GM21529 (cell line): ENCODE measurements at regions not wholly inside any gene's neighbourhood (a gene's known extent, or its start where the extent isn't known, plus 50 kb on each side); places are given as distances from the start of the nearest gene placed in this dataset.

Experiments
- ATAC-seq: cut with Tn5 transposase; IDR thresholded peaks from one replicate; pipeline ENCODE4 v1.9.1; 2021; ENCODE audit not compliant: unreplicated experiment

DNA sequence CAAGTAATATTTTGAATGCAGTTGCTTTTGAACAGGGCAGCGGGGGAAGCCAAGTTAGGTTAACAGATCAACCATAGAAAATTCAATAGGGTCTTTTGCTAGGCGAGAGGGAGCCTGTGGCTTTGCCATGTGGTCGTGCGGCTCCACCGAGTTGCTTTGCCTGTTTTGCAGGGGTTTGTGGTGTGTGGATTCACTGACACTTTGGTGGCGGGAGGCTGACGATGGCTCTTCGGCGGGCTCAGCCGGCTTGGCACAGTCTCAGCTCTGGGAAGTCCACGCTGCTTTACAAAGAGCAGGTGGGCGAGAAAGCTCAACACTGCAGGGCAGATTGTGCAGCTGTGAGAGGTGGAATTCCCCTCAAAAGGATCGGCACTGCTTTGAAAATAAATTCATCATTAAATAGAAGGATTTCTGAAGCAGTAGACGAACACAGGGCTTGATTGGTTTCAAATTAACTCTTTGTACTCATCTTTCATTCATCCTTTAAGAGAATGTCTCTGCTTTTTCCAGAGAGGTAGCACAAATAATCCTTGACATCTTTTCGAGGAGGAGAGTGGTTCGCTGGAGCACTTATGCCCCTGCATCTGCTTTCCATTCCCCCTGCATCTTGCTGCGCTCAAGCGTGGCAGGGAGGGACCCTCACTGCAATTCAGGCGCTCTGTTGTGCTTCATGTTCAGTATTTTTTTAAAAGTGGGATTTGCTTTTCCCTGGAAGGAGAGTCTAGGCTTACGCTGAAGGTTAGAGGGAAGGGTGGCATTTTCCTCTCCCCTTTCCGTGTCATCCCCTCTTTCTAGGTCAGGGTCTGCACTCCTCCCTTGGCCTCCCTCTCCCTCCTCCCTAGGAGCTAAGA is 201.8 kb upstream of the LEF1 start:
- ATAC-seq: no peak

DNA sequence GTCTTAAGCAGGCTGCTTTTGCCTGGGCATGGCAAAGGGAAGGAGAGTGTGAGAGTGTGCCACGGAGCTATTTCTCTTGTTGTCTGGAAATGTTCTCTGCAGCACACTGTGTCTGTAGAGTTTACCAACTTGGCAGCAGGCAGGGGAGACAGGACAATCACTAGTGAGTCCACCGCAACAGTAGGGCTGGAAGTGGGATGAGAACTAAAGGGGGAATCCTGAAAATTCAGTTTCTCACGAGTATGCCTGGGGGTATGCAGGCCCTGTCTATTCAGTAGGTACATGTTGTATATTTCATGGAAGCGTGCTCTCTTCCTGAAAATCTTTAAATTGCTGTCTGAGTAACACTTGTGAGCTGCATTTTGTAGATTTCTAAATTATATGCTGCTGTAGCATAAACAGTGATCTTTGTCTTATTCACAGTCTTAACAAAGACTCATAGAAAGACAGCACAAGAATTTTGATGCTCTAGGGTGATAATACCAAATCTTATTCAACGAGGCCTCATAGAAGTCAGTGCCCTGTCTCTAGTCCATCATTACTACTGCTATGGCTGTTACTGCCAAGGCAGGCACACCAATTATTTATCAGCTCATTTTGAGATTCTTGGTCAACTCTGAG is 200.4 kb upstream of the LEF1 start:
- no peak for ATAC-seq

DNA sequence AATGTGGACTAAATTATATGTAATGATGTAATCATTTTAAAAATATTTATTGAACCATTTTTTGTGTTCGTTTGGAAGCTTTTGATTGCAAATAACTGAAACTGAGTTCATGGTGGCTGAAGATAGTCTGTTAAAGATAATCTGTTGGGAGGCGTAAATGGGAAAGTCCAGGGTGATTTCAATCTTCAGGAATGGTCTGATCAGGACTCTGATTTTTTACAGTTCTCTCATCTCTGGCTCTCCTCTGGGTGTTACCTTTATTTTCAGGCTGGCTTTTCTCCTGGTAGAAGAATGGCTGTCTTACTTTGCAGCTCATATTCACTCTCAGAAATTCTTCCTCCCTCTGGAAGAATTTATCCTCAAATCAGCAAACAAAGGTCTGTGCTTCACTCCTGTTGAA is 199.0 kb upstream of the LEF1 start:
- no peak for ATAC-seq

DNA sequence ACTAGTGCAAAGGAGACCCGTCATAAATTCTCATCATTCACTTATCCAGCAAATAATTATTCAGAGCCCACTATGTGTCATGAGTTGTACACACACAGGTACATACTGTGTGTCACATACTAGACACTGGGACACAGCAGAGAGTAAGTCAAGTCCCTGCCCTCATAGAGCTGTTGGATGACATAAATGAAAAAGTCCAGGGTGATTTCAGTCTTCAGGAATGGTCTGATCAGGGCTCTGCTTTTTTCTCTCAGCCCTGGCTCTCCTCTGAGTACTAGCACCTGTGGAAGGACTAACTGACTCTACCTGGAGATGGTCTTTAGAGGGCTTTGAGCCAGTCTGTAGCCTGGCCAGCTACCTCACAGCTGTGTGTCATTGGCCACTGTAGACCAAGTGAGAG is 198.0 kb upstream of the LEF1 start:
- ATAC-seq: no peak

DNA sequence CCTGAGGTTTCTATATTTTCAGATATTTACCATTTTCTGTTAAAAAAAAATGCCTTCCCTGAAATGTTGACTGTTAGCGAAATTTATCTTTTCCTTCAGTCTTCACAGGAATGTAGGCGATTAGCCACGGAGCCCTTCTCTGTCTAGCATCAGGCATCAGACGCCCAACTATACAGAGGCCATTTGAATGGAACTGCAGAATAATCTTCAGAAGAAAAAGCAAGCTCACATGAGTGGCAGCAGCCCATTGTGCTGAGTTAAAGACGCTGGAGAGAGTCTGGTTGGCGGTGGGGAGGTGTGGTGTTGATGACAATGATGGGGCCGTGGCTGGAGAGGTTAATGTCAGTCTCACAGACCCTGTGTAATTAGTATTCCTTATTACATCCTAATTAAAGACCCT is 196.8 kb upstream of the LEF1 start:
- no peak for ATAC-seq

DNA sequence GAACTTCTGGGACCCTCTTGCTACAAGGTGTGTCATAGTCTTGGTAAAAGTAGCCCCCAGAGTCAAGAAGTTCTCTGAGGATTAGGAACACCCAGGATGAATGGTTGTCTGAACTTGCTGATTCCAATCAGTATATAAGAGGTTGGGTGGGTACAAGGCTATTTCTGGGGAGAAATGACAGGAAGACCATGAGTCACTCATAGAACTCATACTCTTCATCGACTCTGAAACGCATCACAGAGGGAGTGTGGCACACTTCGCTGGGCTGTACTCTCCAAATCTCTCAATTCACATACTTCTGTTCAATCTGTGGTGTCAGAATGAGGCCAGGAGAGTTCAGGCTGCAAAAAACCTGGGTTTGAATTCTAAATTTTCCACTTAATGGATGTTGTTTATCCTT is 193.2 kb upstream of the LEF1 start:
- no peak for ATAC-seq

DNA sequence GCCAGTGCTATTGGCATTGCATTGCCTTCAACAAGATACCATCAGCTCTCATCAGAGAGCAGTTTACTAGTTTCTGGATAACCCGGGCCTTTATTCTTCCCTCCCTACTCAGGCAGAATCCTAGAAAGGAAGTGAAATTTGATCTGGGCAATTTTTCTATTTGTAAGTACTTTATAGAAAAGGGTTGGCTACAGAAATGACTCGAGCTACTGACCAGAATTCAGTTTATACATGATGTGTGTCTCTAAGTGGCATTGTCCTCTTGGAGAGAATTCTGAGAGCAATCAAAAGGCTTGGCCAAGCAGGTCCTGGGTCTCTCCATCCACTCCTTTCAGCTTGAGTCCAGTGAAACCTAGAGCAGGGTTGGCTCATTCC is 192.7 kb upstream of the LEF1 start:
- ATAC-seq: no peak

DNA sequence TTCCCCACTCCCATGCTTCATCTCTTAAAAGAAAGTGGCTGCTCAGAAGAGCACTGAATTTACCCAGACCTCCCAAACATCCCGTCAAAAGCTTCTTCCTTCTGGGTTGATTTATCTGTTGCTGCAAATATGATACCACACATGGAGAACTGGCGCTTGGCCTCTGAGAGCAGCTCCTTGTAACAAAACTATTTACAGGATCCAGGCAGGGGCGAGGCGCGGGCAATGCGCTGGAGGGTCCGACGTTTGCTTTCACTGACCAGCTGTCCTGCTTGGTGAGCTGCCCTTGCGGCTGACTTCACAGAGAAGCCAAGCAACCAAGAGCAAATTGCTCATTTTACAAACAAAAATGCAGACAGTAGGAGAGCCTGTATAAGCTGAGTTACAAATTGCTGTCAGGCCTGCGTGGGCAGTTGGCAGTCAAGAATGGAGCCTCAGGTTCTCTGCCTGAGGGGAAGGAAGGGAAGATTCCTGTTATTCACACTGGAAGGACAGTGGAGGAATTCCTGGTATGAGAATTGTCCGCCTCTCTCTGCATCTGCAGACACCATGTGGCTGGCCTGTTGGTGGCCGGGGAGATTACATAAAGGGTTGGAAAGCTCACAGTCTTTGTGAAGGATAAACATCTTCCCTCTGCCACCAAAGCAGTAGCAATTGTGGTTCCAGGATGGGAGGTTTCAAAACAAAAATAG is 192.2 kb upstream of the LEF1 start:
- ATAC-seq: no peak

DNA sequence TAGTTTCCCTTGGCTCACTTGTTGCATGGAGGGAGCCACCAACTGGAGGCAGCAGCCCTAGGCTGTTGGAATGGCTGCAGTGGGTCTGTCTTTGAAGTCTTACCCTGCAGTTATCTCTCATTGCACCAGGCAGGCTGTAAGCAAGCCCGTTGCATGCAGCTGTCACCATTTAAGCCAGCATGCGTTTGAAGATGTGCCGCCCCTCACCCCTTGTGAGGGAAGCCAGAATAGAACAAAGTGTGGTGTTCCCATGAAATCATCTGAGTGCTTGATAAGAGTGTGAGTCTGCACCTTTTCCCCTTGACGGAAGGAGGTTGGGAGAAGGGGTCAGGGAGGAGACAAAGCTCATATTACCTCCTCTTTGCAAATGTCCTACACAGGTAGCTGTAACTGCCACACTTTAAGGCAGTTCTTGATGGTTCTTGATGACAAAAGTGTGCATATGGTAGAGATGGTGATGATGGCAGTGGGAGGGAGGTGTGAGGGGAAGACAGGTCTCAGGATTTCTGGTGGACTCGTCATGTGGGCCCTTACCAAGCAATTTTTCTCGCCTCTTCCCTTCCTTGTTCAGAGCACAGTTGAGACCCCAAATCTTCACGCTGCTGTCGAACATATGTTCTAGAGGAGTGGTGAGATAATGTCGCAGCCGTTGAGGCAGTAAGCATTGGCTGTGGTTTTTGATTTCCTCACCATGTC is 191.4 kb upstream of the LEF1 start:
- ATAC-seq: no peak

DNA sequence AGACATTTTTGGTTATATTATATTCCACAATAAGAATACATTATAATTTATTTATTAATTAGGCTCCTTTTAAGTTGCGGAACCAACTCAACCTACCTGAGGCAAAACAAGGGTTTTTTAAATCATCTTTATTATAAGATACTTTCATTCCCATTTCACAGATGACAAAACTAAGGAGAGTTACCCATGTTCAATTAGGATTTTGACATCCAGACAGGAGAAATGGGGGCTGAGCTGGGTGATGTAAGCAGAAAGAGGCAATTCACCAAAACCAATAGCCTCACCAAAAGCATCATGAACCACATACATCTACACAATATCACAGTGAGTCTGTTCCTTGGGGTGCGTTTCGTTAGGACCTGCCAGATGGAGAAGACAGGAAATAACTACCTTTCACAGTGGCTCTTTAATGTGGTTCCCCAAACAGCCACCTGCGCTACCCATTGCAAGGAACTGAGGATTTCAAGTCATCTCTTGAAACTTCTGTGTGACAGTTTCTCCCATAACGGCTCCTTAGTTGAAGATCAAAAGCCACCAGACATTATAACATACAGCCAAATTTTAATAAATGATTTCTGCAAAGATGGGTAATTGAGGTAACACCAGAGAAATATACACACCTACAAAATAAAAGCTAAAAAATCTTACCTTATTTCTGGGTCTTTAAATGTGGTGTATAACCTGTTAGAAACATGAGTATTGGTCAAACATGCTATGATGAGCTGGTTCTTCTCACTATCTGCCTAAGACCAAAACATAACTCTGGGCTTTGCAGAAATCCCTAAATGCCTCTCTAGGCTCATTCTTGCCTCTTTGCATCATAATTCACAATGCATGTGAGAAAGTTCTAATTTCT is 190.6 kb upstream of the LEF1 start:
- ATAC-seq: no peak

DNA sequence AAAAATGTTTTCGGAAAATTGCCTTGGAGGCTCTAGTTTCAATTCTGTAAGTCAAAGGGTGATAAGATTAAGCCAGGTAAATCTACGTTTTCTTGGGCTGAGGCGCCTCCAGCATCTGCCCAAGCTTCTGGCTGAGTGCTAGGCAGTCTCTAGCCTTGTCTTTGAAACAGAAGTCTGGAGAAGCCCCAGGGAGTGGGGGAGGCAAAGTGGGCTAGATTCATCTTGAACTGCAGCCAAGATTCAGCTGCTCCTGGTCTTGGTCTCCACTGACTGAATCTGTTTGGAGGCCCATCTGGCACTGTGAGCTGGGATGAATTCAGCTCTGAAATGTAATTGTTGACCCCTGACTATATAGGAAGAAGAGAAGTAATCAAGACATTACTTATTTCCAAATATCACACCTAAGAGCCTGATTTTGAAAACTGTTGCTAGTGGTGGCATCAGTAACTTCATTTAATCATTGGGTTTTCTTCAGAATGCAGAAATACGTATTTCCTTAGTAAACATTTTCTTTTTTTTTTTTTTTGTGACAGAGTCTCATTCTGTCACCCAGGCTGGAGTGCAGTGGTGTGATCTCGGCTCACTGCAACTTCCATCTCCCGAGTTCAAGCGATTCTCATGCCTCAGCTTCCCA is 187.3 kb upstream of the LEF1 start:
- ATAC-seq: no peak

DNA sequence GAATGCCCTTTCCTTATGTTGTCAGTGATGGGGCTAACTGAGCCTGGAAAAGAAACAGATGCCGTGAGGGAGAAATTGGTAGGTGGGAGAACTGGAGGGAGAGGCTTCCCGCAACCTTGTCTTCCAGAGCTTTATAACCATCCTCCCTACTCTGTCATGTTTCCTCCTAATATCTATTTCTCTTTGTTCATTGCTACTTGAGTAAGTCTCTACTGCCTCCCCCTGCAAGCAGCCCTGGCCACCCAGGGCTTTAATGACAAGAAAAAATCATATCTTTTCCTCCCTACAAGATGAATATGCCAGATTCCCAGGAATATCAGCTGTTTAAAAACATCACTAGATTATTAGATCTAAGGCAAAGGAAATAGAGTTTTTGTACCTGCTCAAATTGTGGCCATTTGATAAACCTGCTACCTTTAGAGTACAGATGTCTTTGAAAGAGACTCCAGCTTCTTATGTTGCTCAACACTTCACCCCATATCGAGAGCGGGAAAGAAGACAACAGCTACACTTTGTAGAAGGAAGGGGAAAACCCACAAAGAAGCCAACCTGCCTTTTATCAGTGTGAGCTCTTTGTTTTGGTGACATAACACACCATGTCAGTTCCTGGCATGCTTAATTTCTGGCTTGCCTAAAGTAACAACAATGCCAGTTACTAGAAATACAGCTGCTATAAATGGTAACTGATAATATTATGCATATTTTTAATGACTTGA is 186.6 kb upstream of the LEF1 start:
- ATAC-seq: no peak

DNA sequence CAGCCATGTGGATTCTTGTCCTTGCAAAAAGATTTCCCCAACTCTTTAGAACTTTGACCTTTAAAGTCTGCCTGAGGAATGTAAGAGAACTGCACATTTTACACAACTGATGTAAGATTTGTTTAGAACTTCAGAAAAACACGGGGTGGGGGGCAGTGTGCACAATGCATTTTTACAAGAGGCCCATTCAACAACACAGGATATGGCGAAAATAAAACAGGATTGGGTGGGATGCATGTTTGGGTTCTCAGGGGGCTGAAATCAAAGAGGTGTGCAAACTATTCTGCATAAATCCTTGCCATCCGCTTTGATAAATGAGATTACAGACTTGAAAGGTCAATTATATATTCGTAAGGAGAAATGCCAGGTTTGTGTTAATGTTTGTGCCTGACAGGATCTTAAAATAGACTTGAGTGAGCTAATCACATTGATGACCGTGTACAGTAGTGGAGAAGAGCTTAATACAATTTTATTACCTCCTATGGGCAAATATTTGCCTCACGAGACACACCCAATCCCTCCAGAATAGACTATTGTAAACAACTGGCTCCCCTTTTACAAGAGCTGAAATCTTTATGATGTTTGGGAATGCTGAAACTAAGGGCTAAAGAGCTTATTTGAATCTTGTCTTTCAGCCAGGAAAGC is 184.1 kb upstream of the LEF1 start:
- no peak for ATAC-seq

DNA sequence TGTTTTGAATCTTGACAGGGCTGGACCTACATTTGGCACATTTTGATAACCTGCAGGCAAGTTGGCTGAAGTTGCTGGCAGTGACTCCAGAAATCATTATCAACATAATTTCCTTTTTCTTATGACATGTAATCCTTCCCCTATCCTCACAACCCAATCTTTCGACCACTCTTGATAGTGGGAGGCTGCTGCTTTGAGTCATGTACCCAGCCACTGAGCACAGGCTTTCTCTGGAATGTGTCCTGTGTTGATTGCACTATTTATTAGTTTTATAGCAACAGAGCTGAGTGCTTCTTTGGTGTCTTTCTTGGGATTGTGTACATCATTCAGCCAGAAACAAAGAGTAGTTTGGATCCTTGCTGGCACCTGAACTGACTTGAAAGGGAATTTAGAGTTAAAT is 183.1 kb upstream of the LEF1 start:
- ATAC-seq: no peak

DNA sequence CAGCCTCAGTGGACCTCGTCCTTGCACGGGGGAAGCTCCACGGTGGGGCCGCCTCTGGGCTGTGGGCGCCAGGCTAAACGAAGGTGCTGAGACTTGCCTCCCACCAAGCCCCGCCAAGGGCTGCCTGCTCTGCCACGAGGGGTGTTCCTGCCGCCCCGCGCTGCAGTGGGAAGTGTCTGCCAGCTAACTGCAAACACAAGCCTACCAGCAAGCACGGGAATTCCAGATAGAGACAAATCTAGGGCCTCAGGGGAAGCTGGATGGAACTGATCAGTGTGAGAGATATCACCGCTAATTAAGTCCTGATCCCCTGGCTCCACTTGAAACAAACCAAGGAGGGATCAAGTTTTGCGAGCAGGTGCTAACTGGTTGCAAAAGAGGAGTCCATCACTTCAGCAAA is 181.6 kb upstream of the LEF1 start:
- ATAC-seq: no peak

DNA sequence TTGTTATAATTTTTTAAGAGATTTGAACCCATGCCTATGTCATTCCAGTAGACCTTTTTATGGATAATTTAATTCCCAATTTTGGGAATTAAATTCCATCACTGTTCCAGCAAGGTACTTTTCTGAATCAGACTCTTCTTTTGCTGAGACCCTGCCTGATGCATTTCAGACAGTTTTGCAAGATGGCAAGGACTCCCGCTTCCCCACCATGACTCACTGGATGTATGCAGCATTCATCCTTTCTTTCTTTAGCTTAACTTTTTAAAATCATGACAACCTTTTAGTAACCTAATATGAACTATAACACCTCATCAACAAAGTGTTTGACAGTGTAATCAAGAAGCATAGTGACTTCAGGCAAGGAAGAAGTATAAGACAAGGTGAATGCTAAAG is 178.1 kb upstream of the LEF1 start:
- ATAC-seq: no peak

DNA sequence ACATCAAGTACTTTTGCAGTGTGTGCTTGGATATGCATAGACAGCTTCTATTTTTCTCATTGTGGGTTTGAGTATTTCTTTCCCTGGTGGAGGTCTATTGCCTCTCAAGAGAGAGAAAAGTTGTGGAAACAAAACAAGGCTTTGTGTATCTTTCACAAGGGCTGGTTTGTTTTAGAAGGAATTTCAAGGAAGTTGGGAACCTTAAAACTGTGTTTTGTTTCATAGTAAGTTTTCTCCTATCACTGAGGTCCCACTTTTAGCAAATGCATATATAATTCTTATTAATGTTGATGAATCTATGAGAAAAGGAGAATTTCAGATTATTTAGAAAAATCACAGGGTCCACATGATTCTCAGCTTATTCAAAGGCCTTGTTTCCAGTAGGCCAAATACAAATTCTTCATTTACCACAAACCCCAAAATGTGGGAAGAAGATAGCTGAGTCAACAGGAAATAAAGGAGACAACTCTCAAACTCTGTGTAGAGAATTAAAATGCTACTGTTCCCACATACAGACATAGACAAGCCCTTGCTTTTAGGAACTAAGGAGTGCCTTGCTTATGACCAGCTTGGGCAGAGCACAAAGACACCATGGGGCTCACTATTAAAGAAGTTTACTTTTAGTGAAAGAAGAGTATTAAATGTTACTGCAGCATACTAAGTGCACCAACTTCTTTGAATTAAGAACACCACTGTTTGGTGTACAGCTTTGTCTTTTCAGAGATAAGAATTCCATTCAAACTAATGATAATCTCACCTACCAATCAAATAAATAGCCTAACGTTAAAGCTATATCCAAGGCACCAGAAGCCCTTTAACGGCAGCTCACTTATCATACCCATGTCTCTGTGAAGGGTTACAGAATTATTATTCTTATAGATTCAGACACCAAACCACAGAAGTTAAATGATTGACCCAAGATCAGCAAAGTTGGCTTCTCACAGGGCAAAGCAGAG is 177.4 kb upstream of the LEF1 start:
- ATAC-seq: no peak
